ENCODE measurements at regions not wholly inside any gene's neighbourhood (a gene's known extent, or its start where the extent isn't known, plus 50 kb on each side); places are given as distances from the start of the nearest gene placed in this dataset.

- H3K27ac ChIP-seq (ENCODE audit: low read length): no peak overlapping the region
- no peak overlapping the region for H3K4me3 ChIP-seq (ENCODE audit: low read depth in 1 of 2, low read length in 2 of 2)
- no peaks in the 10 kb centered on the region for H3K36me3 ChIP-seq (ENCODE audit: control insufficient read depth in 1 of 2, insufficient read depth in 2 of 2, low read length in 2 of 2)
- H3K9me3 ChIP-seq (ENCODE audit: control insufficient read depth in 1 of 2, low read length in 2 of 2): no peaks in the 10 kb centered on the region
- H3K27me3 ChIP-seq (ENCODE audit: low read depth, low read length): no peaks in the 10 kb centered on the region
- H3K4me1 ChIP-seq (ENCODE audit: control insufficient read depth in 1 of 2, insufficient read depth in 2 of 2, low read length in 2 of 2): no peaks in the 10 kb centered on the region
Observed at GRCh38 chr6:45808917-45809316, 206.7 kb downstream of the CLIC5 start.

- H3K4me3 ChIP-seq (ENCODE audit: low read depth in 1 of 2, low read length in 2 of 2): no peak overlapping the region
- H3K27me3 ChIP-seq (ENCODE audit: low read depth, low read length): no peaks in the 10 kb centered on the region
- H3K36me3 ChIP-seq (ENCODE audit: control insufficient read depth in 1 of 2, insufficient read depth in 2 of 2, low read length in 2 of 2): no peaks in the 10 kb centered on the region
- H3K9me3 ChIP-seq (ENCODE audit: control insufficient read depth in 1 of 2, low read length in 2 of 2): no peaks in the 10 kb centered on the region
- H3K27ac ChIP-seq (ENCODE audit: low read length): no peak overlapping the region
- no peaks in the 10 kb centered on the region for H3K4me1 ChIP-seq (ENCODE audit: control insufficient read depth in 1 of 2, insufficient read depth in 2 of 2, low read length in 2 of 2)
Observed at GRCh38 chr6:45808042-45808645, 207.5 kb downstream of the CLIC5 start.

GRCh38 chr6:45807311-45808041, 208.2 kb downstream of the CLIC5 start:
- Histone ChIP-seq H3K4me3 (ENCODE audit: low read depth in 1 of 2, low read length in 2 of 2) (no peak overlapping the region), H3K27ac (ENCODE audit: low read length) (no peak overlapping the region), H3K4me1 (ENCODE audit: control insufficient read depth in 1 of 2, insufficient read depth in 2 of 2, low read length in 2 of 2) (no peaks in the 10 kb centered on the region), H3K27me3 (ENCODE audit: low read depth, low read length) (no peaks in the 10 kb centered on the region), H3K9me3 (ENCODE audit: control insufficient read depth in 1 of 2, low read length in 2 of 2) (no peaks in the 10 kb centered on the region), H3K36me3 (ENCODE audit: control insufficient read depth in 1 of 2, insufficient read depth in 2 of 2, low read length in 2 of 2) (no peaks in the 10 kb centered on the region)

- no peak overlapping the region for H3K27ac ChIP-seq (ENCODE audit: low read length)
Observed at GRCh38 chr6:45806172-45806571, 209.5 kb downstream of the CLIC5 start.

GRCh38 chr6:45803071-45803470, 212.6 kb downstream of the CLIC5 start:
- Histone ChIP-seq H3K4me1 (ENCODE audit: control insufficient read depth in 1 of 2, insufficient read depth in 2 of 2, low read length in 2 of 2) (no peaks in the 10 kb centered on the region), H3K27ac (ENCODE audit: low read length) (no peak overlapping the region), H3K9me3 (ENCODE audit: control insufficient read depth in 1 of 2, low read length in 2 of 2) (no peaks in the 10 kb centered on the region), H3K27me3 (ENCODE audit: low read depth, low read length) (no peaks in the 10 kb centered on the region), H3K36me3 (ENCODE audit: control insufficient read depth in 1 of 2, insufficient read depth in 2 of 2, low read length in 2 of 2) (no peaks in the 10 kb centered on the region), H3K4me3 (ENCODE audit: low read depth in 1 of 2, low read length in 2 of 2) (no peak overlapping the region)

More at GRCh38 chr6:45806172-45806571, 209.5 kb downstream of the CLIC5 start:
- H3K4me3 ChIP-seq (ENCODE audit: low read depth in 1 of 2, low read length in 2 of 2): no peak overlapping the region
- no peaks in the 10 kb centered on the region for H3K9me3 ChIP-seq (ENCODE audit: control insufficient read depth in 1 of 2, low read length in 2 of 2)
- no peaks in the 10 kb centered on the region for H3K4me1 ChIP-seq (ENCODE audit: control insufficient read depth in 1 of 2, insufficient read depth in 2 of 2, low read length in 2 of 2)
- H3K36me3 ChIP-seq (ENCODE audit: control insufficient read depth in 1 of 2, insufficient read depth in 2 of 2, low read length in 2 of 2): no peaks in the 10 kb centered on the region
- H3K27me3 ChIP-seq (ENCODE audit: low read depth, low read length): no peaks in the 10 kb centered on the region

- Histone ChIP-seq H3K36me3 (ENCODE audit: control insufficient read depth in 1 of 2, insufficient read depth in 2 of 2, low read length in 2 of 2) (no peaks in the 10 kb centered on the region), H3K27me3 (ENCODE audit: low read depth, low read length) (no peaks in the 10 kb centered on the region), H3K4me1 (ENCODE audit: control insufficient read depth in 1 of 2, insufficient read depth in 2 of 2, low read length in 2 of 2) (no peaks in the 10 kb centered on the region), H3K4me3 (ENCODE audit: low read depth in 1 of 2, low read length in 2 of 2) (no peak overlapping the region), H3K27ac (ENCODE audit: low read length) (no peak overlapping the region), H3K9me3 (ENCODE audit: control insufficient read depth in 1 of 2, low read length in 2 of 2) (no peaks in the 10 kb centered on the region)
Observed at GRCh38 chr6:45801471-45802289, 214.0 kb downstream of the CLIC5 start.

GRCh38 chr6:45800911-45801310, 214.7 kb downstream of the CLIC5 start:
- Histone ChIP-seq H3K4me3 (ENCODE audit: low read depth in 1 of 2, low read length in 2 of 2) (no peak overlapping the region), H3K27me3 (ENCODE audit: low read depth, low read length) (no peaks in the 10 kb centered on the region), H3K36me3 (ENCODE audit: control insufficient read depth in 1 of 2, insufficient read depth in 2 of 2, low read length in 2 of 2) (no peaks in the 10 kb centered on the region), H3K4me1 (ENCODE audit: control insufficient read depth in 1 of 2, insufficient read depth in 2 of 2, low read length in 2 of 2) (no peaks in the 10 kb centered on the region), H3K9me3 (ENCODE audit: control insufficient read depth in 1 of 2, low read length in 2 of 2) (no peaks in the 10 kb centered on the region), H3K27ac (ENCODE audit: low read length) (no peak overlapping the region)

GRCh38 chr6:45795678-45796077, 220.0 kb downstream of the CLIC5 start:
- no peaks in the 10 kb centered on the region for H3K36me3 ChIP-seq (ENCODE audit: control insufficient read depth in 1 of 2, insufficient read depth in 2 of 2, low read length in 2 of 2)
- no peak overlapping the region for H3K27ac ChIP-seq (ENCODE audit: low read length)
- H3K4me1 ChIP-seq (ENCODE audit: control insufficient read depth in 1 of 2, insufficient read depth in 2 of 2, low read length in 2 of 2): no peaks in the 10 kb centered on the region
- no peaks in the 10 kb centered on the region for H3K9me3 ChIP-seq (ENCODE audit: control insufficient read depth in 1 of 2, low read length in 2 of 2)
- no peaks in the 10 kb centered on the region for H3K27me3 ChIP-seq (ENCODE audit: low read depth, low read length)
- H3K4me3 ChIP-seq (ENCODE audit: low read depth in 1 of 2, low read length in 2 of 2): no peak overlapping the region

GRCh38 chr6:45794465-45794864, 221.2 kb downstream of the CLIC5 start:
- no peak overlapping the region for H3K4me3 ChIP-seq (ENCODE audit: low read depth in 1 of 2, low read length in 2 of 2)
- H3K9me3 ChIP-seq (ENCODE audit: control insufficient read depth in 1 of 2, low read length in 2 of 2): no peaks in the 10 kb centered on the region
- H3K4me1 ChIP-seq (ENCODE audit: control insufficient read depth in 1 of 2, insufficient read depth in 2 of 2, low read length in 2 of 2): no peaks in the 10 kb centered on the region
- no peaks in the 10 kb centered on the region for H3K36me3 ChIP-seq (ENCODE audit: control insufficient read depth in 1 of 2, insufficient read depth in 2 of 2, low read length in 2 of 2)
- H3K27me3 ChIP-seq (ENCODE audit: low read depth, low read length): no peaks in the 10 kb centered on the region
- no peak overlapping the region for H3K27ac ChIP-seq (ENCODE audit: low read length)

GRCh38 chr6:45791211-45792168, 224.2 kb downstream of the CLIC5 start:
- H3K27me3 ChIP-seq (ENCODE audit: low read depth, low read length): no peaks in the 10 kb centered on the region
- H3K9me3 ChIP-seq (ENCODE audit: control insufficient read depth in 1 of 2, low read length in 2 of 2): no peaks in the 10 kb centered on the region
- H3K4me3 ChIP-seq (ENCODE audit: low read depth in 1 of 2, low read length in 2 of 2): no peak overlapping the region
- H3K4me1 ChIP-seq (ENCODE audit: control insufficient read depth in 1 of 2, insufficient read depth in 2 of 2, low read length in 2 of 2): no peaks in the 10 kb centered on the region
- H3K27ac ChIP-seq (ENCODE audit: low read length): no peak overlapping the region
- no peaks in the 10 kb centered on the region for H3K36me3 ChIP-seq (ENCODE audit: control insufficient read depth in 1 of 2, insufficient read depth in 2 of 2, low read length in 2 of 2)

All from muscle layer of duodenum (tissue), 2 donors.